ENCODE measurements at regions not wholly inside any gene's neighbourhood (a gene's known extent, or its start where the extent isn't known, plus 50 kb on each side); places are given as distances from the start of the nearest gene placed in this dataset.

DNA sequence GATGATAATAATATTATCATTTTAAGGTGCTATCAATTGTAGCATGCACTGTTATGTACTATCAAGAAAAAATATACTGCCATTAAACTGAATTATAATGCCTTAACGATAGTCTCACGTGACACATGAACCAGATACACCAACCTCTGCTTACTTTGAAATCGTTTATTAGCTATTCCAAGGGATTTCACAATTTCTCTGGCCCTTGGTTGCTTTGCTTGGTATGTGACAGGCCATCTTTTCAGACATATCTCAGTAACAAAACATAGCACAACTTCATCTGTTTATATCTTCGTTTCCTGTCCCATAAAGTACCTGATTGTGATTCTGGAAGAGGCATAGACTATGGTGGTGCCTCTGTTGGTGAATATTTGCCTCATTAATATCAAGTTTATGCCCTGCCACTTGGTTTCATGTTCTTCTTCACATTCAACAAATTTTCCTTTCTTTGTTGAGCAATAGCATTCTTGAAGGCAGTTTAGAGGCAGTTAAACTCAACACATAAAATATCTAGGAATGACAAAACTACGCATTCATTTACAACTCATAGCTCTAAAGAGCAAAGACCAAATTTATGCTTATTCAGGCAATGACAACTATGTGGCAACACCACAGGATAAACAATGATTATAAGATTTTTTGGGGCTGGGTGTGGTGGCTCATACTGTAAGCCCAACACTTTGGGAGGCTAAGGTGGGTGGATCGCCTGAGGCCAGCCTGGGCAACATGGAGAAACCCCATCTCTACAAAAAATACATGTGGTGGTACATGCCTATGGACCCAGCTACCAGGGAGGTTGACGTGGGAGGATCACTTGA lies 84.3 kb downstream of the MCFD2 start:
- in situ Hi-C loops (cut with MboI; ENCODE audit: low sequenced_read_pairs), result no loop called here

DNA sequence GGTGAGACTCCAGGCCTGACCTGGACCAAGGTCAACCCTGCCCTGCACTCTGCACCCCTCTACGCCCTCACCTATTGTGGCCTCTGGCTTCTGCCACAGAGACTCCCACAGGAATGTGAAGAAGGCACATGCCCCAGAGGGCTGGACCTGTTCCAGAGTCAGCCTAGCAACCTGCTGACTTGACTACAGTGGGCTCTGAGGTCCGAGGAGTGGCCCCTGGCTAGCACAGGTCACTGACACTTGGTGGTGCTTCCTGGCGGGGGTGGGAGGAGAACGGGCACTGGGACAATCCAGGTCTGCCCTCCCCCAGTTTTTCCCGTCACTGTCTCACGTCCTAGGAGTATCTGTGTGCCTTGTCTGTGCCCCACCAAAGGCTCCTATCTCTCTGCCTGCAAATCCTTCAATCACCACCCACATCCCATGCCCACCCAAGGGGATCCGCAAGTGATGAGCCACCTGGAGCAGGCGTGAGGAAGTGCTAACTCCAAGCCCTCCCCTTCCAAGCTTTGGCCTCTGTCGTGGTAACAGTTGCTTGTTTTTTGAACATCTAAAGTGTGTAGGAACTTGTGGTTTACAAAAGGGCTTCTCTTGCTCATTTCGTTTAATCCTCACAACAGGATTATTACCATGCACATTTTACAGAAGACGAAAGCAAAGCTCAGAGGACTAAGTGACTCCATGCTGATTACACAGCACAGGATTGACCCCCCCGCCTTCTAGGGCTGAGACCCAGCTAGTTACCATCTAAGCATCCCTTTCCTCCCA lies 86.2 kb downstream of the MCFD2 start:
- in situ Hi-C loops (cut with MboI; ENCODE audit: low sequenced_read_pairs), result no loop called here

DNA sequence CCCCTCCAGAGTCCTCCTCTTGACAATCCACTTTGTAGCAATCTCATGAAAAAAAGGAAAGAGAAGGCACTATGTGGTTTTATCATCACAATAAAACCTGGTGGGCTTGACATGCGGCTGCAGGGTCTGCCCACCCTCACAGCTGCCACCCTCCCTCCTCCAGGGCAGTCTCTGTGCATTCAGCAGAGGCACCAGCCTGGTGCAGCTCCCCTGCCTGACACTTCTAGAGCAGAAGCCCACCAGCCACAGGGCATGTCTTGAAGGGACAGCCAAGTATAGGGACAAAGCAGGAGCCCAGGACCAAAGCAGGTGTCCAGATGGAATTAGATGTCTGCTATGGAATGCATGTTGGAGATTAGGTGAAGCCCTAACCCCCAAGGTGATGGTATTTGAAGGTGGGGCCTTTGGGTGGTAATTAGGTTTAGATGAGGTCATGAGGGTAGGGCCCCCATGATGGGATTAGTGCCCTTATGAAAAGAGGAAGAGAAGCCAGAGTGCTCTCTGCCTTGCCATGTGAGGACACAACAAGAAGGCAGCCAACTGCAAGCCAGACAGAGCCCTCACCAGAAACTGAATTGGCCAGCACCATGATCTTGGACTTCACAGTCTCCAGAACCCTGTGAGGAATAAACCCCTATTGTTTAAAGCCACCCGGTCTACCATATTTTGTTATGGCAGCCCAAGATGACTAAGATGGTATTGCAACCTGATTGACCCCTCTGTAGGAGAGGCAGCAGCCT lies 86.9 kb downstream of the MCFD2 start:
- in situ Hi-C loops (cut with MboI; ENCODE audit: low sequenced_read_pairs), result no loop called here

DNA sequence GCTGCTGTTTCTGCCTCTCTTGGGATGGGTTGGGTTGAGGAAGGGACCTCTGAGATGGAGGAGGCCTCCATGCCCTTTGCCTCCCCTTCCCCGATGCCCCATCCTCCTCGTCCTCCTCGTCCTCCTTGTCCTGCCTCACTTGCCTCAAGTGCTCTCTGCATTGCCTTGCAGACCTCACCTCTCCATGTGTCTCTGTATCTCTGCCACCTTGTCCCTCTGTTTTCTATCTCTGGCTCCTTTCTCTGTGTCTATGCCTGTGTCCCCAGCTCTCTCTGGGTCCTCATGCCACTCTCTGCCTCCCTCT lies 87.5 kb downstream of the MCFD2 start:
- in situ Hi-C loops (cut with MboI; ENCODE audit: low sequenced_read_pairs), result no loop called here

DNA sequence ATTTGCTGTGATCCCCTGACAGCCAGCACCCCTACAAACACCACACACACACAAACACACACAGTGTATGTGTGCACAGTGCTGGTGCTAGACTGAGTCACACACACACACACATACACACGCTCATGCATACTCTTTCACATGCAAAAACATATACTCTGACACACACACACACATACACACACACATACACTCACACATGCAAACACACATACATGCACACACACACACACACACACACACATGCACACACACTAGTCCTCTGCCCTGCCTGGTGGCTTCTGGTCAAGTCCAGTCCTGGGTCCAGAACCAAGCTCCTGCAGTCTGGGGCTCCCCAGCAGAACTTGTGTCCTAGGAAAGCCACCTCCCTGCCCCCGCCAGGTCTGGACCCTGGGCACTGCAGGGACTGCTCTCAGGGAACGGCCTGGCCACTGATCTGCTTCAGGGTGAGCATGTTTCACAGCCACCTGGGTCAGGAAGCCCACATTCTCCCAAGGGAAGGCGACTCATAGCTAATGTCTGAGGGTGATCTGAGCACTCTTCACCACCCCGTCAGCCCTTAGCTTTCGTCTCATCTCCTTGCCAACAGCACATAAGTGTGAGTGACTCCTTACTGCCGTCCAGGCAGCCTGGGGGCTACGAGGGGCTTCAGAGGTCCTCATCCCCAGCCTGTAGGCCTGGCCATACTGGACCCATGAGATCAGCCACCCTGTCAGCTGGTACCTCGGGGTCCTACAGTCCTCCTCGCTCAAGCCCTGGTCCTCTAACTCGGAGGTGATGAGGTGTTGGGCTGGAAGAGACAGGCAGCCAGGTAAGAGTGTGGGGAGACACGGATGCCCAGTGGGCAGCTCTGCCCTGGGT lies 88.1 kb downstream of the MCFD2 start:
- in situ Hi-C loops (cut with MboI; ENCODE audit: low sequenced_read_pairs), result no loop called here

DNA sequence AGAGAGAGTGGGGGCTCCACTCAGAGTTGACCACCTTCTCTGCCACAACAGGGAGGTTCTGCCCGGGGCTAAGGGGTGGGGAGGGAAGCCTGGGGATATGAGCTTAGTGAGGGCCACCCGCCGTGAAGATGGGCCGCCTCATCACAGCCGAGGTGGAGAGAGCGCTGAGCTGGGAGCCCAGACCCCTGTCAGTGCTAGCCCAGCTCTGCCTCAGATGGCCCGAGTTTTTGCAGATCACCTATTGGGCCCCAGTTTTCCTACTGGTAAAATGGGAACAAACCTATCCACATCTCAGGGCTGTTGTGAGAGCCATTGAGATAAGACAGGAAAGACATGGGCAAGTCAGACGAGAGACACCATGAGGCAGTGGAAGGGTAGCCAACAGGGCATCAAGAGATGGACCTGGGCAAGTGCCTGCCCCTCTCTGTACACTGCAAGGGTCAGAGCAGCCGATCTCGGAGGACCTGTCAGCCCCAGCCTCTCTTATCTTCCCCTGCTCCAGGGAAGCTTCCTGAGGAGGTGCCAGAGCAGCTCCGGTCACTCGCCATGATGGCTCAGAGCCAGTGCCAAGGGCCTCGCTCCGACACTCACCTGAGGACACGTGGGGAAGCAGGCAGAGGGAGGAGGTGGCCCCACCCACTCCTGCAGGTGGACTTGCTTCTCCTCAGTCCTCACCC lies 88.9 kb downstream of the MCFD2 start:
- in situ Hi-C loops (cut with MboI; ENCODE audit: low sequenced_read_pairs), result no loop called here

DNA sequence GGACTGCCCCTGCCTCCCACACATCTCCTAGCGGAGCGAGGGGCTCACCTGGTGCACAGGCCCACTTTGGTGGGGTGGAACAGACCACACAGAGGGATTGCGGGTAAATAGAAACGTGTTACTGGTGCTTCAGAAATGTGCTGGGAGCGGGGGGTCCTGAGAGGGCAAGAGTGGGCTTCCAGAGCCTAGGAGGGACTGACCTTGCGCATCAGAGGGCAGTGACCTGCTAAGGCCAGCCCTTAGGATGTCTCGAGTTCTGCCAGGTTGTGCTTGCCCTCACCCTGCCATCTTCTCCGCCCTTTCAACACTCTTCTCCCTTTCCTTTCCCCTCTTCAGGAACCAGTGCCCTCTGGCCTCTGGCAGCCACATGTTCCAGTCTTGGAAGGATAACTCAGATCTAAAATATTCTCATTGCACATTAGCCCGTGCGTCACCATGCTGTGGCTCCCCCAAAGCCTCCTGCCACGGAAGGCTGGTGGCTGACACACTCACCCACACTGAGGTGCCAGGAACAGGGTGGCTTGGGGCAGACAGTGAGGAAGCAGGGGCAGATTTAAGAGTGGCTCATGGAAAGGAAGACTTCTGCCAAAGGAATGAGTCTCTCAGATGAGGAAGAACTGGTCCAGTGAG lies 89.6 kb downstream of the MCFD2 start:
- in situ Hi-C loops (cut with MboI; ENCODE audit: low sequenced_read_pairs), result no loop called here

DNA sequence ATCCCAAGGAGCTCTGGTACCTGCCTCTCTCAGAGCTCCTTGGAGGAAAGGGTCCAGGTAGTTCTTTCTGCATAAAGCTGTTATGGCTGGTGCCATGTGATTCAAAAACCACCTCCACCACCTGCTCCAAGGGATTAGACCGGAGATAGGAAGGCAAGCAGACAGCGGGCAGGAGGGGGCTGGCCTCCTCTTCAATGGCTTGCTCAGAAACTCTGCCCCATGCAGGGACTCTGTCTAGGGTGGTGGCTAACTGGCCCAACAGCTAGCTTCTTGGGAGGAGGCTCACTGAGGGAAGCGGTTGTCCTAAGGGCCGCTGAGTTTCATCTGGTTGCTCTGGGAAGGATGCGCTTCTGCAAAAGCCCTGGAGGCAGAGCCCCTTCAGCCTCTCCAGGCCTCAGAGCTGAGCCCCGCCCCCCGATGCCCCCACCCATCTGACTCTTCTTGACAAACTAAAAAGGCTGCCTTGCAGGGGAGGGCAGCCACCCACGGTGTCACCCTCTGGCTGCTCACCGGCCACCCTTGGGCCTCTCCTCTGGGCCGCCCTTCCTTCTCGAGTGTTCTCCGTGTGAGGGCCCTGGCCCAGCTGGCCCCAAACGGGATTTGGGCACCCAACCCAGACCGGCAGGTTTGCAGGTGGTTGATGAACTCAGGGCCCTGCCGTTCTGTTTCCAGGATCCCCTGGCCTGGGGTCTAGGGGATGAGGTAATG lies 90.2 kb downstream of the MCFD2 start:
- in situ Hi-C loops (cut with MboI; ENCODE audit: low sequenced_read_pairs), result no loop called here

DNA sequence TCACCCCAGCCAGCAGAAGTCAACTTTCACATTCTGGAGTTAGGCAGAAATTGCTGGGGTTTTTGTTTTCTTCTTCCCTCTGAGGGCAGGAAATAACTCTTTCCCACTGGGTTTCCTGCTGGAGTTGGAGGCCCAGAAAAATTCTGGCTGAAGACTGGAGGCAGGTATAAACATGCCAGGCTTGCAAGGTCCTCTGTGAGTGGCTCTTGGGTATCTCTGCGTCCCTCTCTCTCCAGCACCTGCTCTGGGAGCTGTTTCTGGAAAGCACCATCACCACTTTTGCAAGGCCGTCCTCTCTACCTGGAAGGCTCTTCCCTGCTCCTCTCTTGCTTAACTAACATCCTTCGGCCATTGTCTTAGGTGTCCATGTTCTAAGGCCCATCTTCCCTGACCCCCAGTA lies 91.0 kb downstream of the MCFD2 start:
- in situ Hi-C loops (cut with MboI; ENCODE audit: low sequenced_read_pairs), result no loop called here

DNA sequence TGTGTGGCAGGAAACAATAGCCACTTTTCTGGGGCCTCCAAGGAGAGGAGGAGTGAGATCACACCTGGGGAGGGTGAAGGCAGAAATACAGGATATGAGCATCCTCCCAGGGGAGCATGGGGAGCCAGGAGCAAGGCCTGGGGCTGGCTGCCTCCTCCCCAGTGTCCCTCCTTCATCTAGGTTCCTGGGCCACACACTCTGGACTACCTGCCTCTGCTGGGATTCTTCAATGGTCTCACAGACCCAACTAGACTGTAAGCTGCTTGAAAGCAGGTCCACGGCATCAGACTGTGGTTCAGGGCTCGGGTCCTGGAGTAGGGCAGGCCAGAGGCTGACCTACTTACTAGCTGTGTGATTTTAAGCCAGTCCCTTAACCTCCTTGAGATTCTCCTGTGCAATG lies 94.0 kb downstream of the MCFD2 start:
- in situ Hi-C loops (cut with MboI; ENCODE audit: low sequenced_read_pairs), result no loop called here

DNA sequence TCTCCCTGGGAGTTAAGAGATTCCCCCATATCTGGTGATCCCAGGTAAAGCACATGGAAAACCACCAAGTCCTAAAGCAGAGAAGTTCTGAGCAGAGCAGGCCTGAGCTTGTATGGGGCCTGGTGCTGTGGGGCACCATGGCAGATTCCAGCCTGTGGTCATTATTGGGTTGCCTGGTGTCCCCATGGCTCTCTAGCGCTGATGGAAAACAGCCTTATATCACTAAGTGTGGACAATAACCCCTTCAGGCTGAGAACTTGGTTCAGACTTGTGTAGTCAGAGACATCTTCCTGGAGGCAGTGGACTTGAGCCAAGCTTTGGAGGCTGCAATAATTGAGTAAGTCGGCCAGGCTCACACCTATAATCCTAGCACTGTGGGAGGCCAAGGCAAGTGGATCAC lies 96.8 kb downstream of the MCFD2 start:
- in situ Hi-C loops (cut with MboI; ENCODE audit: low sequenced_read_pairs), result no loop called here

DNA sequence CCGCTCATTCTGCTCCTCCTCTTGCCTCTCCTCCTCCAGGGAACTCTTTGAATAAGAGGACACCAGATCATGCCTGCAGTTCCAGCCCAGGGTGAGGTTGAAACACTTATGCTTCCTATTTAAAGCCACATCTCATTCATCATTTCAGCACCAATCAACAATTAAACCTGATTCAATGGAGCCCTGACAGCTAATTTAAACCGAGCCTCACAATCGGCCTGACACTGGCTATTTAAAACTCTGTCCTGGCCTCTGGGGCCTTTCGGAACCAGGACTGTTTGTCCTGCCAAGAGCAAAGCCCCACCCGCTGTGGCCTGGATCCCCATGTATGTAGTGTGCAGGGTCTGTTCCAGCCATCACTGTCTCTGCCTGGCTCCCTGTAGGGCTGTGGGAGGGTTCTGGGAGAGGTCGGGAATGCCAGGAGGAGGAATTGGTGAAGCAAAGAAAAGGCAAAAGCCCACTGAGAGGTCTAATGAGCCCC lies 97.4 kb downstream of the MCFD2 start:
- in situ Hi-C loops (cut with MboI; ENCODE audit: low sequenced_read_pairs), result no loop called here

DNA sequence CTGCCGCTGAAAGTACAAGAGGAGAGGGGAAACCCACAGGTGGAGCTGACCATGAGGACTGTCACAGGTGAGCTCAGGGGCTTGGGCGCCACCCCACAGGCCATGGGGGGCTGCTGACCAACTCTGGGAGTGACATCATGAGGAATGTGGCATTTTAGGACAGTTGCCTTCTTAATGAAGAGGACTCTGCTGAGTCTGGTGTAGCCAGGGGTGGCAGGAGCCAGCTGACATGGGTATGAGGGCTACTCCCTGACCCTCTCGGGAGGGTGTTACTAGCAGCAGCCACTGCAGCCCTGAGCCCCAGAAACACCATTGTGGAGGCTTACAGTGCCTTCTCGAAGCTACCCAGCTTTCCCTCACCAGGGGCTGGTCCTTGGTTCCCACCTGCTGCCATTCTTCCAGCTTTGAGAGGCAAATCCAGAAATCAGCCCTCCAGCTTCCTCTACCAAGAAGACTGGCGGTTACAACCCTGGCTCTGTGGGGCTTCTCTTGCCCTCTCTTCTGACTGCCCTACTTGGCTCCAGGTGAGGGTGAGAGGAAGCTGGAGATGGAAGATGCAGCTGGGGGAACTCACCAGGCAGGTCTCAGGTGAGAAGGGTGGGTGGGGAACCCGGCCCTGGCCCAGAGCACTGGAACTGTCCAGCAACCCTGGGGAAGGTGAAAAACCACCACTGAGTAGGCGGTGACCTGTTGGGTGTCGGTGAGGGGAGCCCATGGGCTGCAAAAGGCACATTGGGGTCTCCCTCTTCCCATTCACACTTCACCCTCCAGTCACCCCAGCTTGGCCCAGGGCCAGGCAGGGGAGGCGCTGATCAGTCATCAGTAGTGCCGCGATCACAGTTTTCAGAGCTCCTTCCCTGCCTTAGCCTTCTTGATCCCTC lies 98.5 kb downstream of the MCFD2 start:
- in situ Hi-C loops (cut with MboI; ENCODE audit: low sequenced_read_pairs), result no loop called here

DNA sequence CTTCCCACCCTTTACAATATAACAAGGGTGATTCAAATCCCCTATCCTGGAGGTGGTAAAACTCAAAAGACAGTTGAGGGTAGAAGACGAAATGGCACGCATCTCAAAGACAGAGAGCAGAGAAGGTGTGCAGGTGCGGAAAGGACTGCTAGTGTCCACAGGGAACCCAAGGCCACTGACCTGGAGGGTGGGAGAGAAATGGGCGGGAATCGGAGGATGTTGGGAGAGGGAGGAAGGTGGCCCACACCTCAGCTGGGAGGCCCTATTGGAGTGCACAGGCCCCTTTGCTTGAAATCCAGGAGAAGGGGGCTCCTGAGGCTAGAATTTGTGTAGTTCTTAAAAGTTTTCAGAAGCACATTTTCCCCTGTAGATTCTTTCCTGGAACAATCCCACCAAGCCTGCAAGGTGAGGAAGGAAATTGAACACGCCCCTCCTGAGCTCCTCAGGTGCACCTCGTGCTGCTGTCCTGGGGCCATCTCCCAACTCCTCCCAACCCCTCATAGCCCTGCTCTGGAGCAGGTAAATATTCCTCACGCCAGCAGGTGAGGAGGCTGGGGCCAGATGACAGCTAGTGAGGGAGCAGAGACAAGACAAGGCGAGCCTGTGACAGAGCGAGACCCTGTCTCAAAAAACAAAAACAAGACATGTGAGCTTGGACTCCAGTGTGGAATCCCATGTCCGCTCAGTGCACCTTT lies 99.3 kb downstream of the MCFD2 start:
- in situ Hi-C loops (cut with MboI; ENCODE audit: low sequenced_read_pairs), result no loop called here

DNA sequence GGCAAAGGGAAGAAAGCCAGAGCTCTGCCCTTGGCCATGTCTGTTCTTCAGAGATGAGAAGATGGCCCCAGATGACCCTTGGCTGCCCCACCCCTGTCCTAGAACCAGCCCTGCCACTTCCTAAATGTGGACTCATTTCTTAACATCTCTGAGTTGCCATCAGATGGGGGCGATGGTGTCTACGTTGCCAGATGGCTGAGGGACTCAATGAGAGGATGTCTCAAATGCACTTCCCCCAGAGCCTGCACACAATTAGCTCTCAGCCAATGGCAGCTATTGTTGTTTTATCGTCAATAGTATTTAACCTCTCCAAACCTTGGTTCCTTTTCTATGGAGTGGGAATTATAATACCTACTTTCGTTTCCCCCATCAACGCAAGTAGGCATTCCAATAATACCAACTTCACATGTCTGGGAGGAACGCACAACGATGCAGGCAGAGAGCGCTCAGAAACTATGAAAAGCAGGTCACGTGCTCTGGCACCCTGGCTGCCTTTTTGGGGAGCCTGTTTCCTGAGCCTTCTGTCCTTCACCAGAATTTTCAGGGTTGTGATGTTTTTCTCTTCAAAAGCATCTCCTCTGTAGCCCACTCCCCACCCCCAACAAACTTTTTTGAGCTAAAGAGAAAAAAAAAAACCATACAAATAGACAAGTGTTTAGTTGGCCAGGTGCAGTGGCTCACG lies 100.3 kb downstream of the MCFD2 start:
- in situ Hi-C loops (cut with MboI; ENCODE audit: low sequenced_read_pairs), result no loop called here

DNA sequence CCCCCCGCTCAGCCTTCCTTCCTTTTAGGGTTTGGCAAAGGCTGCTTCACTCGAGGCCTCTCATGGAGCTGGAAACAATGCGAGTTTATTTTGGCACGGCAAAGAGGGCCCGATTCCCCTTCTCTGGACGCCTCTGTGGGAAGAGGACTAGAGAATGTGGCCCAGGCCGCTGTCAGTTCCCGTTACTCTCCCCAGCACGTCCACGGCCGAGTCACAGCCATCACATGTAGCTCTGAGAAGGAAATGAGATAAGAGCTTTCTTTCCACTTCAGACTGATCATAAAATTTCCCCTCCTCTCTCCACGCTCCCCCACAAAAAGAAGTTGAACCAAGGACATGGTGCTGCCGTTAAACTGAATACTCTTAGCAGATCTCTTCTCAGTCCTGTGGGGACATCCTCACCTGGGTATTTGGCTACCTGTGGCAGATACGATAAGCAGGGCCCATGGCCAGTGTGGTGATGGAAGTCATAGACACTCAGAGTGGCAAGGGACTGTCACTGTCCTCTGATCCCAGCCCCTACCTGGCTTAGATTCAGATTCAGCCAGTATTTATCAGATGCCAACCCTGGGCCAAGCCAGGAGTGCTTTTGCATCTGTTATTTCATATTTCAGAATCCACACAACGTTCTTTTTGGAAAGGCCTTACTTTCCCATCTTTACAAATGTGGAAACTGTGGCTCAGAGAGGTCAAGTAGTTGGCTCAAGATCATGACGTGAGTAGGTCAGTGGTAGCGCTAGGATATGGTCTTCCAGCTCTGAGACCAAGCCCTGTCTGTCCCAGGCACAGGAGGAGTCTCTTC lies 101.2 kb downstream of the MCFD2 start:
- in situ Hi-C loops (cut with MboI; ENCODE audit: low sequenced_read_pairs), result no loop called here
